Activated CD4-positive, alpha-beta T cell treated with anti-CD3 and anti-CD28 coated beads, Interleukin-2, amount 50 U/mL, for 48 hours (primary cell): ENCODE measurements at regions not wholly inside any gene's neighbourhood (a gene's known extent, or its start where the extent isn't known, plus 50 kb on each side); places are given as distances from the start of the nearest gene placed in this dataset.

Experiments used
- DNase-seq, 2 experiments: peaks; one replicate each; pipeline ENCODE4 v3.0.0-alpha.2; 2020

DNA sequence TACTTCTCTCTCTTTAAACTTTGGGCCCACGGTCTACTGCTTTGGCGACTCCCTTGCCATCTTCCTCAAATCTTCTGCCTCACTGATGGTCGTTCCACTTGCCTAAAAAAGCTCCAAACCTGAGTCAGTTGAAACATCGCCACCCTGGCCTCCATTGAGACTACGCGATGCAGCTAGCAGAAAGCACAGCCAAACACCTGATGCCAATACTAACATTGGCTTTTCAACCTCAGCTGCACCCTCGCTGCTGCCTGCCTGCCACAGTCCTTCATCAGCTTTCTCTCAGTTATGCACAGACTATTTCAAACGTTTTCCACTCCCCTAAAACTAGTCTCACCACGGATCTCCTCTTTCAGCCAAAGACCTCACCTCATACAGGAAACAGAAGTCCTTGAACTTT, 214.2 kb upstream of the TMCO5A start:
- no peak for DNase-seq

DNA sequence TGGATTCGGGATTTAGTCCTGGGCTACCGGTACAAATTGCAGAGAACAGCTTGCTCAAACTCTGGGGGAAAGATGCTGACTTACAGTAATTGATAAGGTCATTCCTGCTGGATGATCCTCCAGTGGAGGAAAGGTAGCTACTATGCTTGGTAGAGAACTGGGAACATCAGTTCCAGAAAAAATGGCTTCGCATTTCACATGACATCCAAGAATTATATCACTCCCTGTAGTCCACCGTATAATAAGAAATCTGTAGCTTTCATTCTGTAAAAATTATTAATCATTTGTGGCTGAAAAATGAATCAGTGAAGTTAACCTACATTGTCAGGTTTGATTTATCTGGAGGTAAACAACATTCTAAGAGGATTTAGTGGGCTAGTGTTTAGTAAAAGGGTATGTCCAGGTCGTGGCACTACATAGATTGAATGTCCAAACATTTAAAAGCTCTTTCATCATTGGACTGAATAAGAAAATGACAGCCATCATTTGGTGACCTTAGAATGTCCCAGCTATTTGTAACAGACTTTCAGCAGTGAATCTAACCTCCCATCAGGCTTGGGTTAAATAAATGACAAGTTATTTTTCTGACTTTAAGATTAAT, 203.2 kb upstream of the TMCO5A start:
- DNase-seq: no peak

DNA sequence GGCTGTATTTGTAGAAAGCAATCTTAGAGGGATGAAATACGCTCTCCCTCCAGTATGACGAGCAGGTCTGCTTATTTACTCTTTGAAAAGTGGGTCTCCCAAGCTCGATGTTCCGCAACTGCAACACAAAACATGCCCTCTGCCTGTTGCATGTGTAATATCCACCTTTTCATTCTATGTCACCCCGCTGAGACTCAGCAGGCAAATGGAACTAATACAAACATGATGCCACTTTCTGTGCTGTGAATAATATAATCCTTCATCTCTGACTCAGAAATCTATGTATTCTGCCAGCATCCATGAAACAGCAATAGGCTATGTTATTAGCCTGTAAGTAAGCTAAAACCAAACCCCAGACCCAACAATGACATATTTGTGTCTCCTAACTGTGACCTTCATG, 200.8 kb upstream of the TMCO5A start:
- no peak for DNase-seq

DNA sequence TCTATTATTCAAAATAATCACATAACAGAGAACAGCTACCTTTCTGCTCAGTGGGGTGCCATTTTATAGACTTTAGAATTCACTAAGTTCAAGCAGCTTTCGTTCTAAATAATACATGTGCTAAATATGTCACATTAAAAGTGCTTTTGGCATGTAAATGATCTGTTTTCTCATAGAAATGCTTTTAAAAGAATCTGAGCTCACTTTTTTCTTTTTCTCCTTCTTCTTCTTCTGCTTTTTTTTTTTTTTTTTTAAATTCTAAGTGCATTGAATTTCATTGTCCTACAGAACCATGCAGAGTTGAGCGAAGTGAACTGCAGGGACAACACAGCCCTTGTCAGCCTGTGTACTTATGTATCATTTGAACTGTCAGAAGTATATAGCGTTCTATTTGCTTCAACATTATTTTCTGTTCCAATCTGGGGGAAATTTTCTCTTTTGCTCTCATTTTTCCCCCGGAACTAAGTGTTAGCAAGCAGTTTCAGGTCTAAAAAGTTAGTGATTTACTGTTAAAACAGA, 193.8 kb upstream of the TMCO5A start:
- no peak for DNase-seq

DNA sequence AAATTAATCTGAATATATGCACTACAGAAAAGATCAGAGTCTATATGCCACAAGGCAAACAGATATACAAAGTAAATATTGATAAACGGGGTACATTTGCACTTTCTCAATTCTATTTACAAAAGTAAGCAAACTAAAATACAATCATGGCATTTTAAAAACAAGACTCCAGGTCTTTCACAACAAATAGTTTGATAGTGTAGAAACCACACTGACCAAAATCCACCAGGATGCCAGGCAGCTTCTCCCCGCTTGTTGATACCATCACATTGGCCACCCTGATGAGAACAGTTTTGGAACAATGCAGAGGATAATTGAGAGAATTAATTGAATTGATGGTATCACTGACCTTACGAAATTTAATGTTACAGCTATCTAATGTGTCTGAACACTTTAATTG, 190.6 kb upstream of the TMCO5A start:
- no peak for DNase-seq

DNA sequence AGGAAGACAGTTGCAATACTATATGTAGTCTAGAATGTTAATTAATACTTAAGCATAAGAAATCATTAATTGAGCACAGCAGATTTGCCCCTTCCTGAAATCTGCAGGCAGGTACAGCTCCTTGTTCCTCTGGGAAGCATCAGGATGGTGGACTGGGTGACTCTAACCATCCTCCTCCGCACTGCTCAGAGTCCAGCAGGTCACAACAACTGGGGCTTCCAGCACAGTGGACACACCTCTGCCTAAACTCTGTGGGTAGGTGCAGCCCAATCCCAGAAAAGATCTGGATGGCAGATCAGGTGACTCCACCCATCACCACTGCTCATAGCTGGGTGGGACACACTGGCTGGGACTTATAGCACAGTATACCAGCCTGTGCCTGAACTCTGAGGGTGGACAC, 189.9 kb upstream of the TMCO5A start:
- no peak for DNase-seq

DNA sequence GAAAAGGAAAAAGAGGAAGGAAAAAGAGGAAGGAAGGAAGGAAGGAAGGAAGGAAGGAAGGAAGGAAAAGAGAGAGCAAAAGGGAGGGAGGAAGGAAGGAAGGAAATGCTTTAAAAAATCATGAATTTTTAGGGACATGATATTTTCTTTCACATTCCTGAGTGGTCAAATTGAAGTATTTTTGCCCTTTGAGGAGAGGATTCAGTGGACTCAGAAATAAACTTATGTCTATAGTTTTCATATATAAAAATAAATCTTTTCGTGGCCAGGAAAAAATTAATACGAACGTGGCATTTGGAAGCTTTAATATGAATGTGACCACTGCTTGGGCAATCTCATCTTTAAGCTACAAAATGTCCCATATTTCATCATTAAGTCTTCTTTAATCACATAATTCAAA, 183.0 kb upstream of the TMCO5A start:
- no peak for DNase-seq

DNA sequence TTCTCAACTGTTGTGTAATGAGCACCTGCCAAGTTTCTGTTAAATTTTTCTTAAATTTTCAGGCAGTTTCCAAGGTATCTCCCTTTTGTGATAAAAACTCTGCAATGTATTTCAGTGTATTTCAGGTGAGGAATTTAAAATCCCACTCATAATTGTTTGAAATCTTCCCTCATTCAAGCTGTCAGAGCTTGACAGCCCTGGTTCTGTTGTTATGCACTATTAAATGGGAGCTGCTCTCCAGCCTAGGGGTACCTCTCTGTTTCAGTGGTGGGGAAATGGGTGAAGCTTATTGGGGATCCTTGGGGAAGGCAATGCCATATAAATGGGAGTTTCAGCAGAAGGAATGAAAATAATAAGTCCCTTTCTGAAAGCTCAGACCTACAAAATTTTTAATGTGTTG, 178.0 kb upstream of the TMCO5A start:
- DNase-seq: no peak

DNA sequence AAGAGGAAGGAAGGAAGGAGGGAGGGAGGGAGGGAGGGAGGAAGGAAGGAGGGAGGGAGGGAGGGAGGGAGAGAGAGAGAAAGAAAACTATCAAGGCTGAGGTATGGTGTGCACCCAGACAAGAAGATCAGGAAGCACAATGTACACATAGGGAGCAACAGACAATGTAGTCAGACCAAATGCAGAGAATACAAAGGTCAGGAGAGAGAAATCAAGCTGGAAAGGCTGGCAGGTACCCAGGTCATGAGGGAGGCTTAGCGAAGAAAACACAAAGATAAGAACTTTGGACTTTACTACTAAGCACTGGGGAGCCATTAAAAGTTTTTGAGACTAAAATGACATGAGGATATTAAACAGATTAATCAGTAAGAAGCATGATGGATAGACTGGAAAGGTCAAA, 176.0 kb upstream of the TMCO5A start:
- no peak for DNase-seq

DNA sequence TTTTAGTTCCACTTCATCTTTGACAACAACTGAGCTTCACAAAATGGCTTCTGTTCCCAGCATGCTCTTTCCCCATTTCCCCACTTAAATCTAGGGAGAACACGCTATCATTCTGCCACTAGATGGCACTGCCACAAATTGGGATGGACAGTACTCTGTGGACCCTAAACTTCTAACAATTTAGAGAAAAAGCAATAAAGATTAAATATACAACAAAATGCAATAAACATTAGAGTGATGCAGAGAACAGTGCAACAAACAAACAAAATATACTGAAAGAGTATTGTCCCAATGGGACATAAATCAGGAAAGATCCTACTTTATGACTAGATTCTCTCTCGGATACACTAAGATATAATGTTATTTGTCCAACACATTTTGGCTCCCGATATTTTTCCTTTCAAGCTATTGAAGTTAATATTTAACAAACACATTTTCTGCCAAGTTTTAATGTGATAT, 169.7 kb upstream of the TMCO5A start:
- DNase-seq: peak; percentile 15 to 30

DNA sequence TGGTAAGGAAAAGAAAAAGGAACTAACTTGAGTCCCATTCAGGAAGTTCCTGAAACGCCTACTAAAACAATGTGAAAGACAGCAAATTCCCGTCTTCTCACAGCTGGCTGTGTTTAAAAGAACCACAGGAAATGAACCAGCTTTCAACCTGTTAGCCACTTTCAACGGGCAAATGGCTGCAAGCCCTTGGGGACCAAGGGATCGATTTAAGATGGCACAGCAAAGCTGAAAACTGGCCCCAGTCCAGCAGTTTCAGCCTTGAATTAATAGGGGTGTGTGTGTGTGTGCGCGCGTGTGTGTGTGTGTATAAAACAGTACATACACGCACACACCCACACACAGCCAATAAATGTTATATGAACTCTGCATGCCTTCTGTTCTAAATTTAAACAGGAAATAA, 168.7 kb upstream of the TMCO5A start:
- no peak for DNase-seq

DNA sequence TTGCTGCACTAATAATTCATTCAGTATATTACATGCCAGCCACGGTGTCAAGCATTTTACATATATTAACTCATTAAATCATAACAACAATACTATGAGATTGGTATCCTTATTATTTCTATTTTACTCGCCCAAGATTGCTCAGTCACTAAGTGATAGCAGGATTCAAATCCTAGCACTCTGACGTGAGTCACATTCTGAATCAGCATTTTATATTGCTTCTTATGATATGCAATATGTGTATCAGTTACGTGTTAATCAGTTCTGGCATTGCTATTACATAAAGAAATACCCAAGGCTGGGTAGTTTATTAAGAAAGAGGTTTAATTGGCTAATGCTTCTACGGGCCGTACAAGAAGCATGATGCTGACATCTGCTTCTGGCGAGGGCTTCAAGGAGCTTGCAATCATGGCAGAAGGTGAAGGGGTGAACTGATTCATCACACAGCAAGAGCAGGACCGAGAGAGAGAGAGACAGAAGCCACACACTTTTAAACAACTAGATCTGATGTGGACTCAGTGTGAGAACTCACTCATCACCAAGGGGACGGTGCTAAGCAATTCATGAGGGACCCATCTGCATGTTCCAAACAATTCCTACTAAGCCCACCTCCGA, 166.5 kb upstream of the TMCO5A start:
- no peak for DNase-seq

DNA sequence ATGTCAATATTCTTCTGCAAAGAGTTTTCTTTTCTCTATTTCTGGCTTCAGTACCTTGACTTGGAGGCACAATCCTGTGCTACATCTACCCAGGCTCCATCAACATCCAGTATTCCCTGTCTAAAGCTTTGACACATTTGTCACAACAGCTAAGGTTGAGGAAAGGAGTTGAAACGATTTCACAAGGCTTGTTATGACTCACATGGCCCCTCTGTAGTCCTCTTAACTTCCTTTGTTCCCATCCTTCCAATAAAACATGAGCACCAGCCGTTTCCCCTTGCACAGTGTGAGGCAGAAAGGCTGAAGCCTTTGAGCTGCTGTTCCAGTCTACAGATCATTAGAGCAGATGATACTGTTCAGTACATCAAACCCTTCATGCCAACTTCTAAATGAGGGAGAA, 163.0 kb upstream of the TMCO5A start:
- DNase-seq: no peak

DNA sequence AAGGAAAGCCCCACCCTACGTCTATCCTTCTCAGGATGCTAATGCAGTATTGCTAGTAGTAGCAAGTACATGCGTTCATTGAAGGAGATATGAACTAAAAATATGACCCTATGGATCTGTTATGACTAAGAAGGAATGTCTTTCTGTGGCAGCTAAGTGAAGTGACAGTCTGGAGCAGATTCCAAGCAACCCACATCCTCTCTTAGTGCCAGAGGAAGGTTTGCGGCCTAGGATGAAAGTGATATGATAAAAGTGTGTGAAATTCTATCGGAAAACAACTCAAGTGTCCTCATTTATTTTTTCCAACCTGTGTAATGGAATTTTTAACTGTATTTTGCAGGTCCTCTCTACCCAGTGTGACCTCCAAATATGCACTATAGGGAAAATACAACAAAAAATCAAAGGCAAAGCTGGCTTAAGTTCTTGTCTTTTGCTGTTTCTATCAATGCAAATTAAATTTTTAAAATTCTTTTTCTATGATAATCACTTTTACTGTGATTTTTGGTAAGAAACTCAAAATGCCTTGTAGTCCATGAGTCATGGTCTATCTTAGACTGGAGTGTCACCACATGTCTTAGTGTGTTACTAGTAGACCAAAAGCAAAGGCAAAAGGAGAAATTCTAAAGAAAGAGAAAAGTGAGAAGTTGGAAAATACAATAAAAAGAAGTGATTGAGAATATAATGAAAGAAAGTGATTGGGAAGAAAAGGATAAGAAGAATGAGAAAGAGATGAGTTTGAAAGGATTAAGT, 161.2 kb upstream of the TMCO5A start:
- no peak for DNase-seq

DNA sequence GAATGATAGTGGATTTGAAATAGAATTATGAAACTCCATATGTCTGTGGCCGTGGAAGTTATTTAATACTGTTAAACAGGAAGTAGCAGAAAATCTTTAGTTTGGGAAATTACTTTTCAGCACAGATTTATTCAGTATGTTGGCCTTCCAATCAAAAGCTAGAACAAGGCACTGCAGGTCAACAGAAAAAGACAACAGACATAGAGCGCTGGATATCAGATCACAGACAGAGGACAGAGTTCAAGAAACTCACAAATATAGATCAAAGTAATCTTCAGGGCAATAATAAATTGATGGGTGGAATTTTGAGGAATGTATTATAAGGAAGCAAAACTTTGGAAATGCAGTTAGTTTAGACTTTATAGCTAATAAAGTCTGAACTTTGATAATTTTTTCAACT, 159.5 kb upstream of the TMCO5A start:
- no peak for DNase-seq

DNA sequence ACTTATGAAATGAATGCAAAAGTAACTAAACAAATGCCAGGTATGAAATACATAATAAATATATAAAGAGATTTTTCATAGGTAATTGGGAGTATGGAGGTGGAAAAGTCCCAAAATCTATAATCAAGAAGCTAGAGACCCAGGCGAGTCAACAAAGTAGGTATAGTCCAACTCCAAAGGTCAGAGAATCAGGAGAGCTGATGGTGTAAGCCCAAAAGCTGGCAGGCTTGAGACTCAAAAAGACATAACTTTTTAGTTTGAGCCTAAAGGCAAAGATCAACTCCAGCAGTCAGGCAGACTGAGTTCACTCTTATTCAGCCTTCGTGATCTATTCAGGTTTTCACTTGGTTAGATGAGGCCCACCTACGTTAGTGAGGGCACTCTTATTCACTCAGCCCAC, 157.4 kb upstream of the TMCO5A start:
- no peak for DNase-seq

DNA sequence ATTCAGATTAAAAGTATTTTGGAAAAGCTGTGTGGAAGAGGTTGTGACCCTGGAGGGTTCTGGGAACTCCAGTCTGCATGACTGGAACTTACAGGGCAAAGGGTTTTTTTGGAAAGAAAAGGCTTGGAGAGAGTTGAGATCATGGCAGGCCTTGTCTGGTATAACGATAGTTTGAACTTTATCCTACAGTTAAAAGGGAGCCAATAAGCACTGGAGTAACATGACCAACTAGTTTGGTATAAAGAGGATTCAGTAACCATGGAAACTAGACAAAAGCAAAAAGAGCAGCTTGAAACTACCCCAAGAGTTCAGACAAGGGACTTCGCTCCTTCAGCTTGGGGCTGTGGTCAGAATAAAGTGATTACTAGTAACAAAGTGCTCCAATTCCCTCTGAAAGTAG, 151.2 kb upstream of the TMCO5A start:
- DNase-seq: no peak

DNA sequence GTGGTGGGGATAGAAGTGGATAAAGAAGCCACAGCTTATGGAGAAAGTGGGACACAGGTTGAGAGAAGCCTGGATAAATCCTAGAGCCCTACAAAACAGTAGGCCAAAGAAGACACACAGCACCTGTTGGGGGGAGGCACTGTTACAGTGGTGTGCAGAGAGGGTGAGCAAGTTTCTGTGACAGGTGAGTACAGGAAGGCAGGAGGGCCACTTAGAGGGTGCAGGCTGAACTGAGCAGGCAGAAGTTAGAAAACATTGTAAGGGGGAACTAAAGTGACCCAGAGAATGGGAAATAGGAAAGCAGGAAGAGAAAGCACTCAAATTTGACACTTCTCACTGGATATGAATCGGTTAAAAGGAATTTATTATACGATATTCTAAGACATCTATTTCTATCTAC, 146.1 kb upstream of the TMCO5A start:
- no peak for DNase-seq

DNA sequence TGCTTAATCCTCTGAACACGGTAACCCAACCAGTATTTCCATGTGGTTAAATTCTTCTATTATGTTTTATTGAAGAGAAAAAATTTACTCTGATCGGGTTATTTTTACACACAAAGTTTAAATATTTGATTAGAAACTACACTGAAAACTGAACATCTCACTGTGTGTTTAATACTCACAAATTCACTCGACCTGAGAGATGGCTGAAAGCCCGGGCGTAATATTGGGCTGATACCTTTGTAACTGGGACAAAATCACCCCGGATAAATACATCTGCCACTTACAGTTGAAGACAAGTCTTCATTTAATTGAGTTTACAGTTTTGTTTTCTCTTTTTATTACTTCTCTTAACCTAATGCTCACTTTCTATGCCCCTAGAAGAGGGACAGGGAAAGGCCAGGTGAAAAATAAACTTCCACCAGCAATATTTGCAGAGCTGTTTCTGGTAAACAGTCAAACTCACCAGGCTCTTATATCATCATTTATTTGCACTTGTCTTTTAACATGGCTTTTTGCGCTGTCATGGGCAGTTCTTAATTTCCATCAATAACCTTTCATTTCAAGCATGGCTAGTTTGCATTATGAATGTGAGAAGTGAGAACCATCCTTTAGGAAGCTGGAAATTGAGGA, 145.6 kb upstream of the TMCO5A start:
- DNase-seq: no peak

DNA sequence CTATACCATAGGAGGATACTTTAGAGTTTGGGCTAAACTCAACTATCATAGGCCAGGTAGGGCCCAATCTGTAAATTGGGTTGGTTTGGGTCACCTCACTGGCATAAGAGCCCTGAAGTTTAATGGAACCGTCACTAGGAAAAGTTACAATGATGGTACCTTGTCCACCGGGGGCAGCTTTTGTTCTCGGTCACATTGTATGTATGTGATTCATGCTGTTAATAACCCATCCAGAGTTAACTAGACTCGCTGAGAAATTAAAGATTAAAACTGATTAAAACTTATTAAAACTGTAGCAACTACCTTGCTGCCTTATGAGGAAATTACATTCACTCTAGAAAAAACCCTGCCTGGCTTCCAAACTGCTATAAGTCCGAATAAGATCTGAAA, 145.0 kb upstream of the TMCO5A start:
- no peak for DNase-seq

DNA sequence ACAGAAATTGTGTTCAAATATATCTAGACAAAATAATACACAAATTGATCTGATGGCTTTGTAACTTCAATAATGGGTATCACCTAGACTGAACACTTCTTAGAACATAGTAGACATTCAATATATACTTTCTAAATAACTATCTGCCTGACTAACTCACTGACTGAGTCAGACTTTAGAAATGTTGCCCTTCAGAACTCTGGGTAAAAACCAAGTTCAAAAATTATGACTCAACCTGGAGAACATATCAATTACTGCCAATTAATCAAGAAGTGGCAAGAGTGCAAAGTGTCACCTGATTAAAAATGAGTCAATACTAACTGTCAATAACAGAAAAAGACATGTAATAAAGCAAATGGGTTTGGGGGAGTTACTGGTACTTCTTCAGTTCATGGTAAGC, 144.6 kb upstream of the TMCO5A start:
- no peak for DNase-seq

DNA sequence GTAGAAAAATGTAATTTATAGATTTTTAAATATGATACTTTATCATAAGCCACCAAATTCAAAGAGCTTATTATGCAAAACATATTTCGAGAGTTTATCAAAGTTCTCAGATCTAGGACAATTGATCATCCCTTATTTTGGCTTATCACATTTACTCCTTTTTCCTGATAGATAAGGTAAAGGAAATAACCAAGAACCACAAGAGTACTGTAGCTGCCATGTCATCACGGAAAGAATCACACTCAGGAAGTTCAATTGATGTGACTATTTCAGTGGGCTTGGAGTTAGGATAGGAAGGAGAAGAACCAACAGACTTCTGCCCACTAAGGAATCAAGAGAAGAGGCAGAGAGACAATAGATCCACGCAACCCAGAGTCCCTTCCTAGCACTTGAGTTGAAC, 142.7 kb upstream of the TMCO5A start:
- no peak for DNase-seq

DNA sequence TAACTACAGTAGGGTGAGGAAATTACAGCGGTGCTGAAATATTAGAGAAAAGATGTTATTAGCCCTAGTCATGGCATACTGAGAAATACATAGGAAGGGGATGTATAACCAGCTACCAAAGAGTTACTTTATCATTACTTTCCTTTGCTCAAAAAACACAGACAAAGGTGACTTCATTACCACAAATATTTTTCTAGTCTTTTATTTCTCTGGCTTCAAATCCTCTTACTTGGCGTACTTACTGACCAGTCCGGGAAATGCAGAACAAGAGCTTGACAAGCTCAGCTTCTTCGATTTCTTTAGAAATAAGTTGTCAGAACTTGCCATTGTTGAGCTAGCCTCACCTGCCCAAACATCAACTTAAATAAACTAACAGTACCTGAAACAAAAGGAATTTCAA, 142.1 kb upstream of the TMCO5A start:
- DNase-seq: no peak

DNA sequence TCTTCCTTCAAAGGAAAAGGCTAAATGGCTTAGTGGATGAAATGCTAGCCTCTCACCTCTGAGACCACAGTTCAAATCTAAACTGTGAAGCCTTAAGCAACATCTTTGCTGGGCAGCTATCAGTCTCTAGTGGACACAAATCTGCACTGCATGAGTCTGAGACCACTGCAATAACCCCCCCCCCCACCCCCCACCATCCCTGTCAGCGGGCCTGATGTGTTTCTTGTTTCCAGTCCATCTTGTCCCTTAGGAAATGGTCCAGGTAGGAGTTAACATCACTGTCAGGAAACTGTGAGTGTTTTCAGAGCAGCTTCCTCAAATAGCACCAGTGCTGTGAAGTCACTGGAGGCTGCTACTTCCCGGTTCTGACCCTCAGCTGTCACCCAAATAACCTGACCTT, 140.6 kb upstream of the TMCO5A start:
- no peak for DNase-seq
